Stromal cell of bone marrow (primary cell): ENCODE measurements at regions not wholly inside any gene's neighbourhood (a gene's known extent, or its start where the extent isn't known, plus 50 kb on each side); places are given as distances from the start of the nearest gene placed in this dataset.

Experiments
- DNase-seq: peaks from one replicate; pipeline ENCODE4 v3.0.0-alpha.2; 2012; ENCODE audit warnings: low read depth

- no peak for DNase-seq
These were observed 95.0 kb upstream of the PPP2R5A start for GRCh38 chr1:212190169-212190568.

GRCh38 chr1:212192261-212192998, 92.8 kb upstream of the PPP2R5A start:
- DNase-seq, result no peak

- DNase-seq, result no peak
These were observed 88.9 kb upstream of the PPP2R5A start for GRCh38 chr1:212196355-212196754.

- DNase-seq, result no peak
These were observed 83.7 kb upstream of the PPP2R5A start for GRCh38 chr1:212201461-212201860.

- DNase-seq, result no peak
These were observed 81.6 kb upstream of the PPP2R5A start for GRCh38 chr1:212203630-212204029.

GRCh38 chr1:212205006-212205405, 80.2 kb upstream of the PPP2R5A start:
- no peak for DNase-seq

- DNase-seq, result no peak
These were observed 79.4 kb upstream of the PPP2R5A start for GRCh38 chr1:212205843-212206242.

- DNase-seq, result no peak
These were observed 78.1 kb upstream of the PPP2R5A start for GRCh38 chr1:212207118-212207517.

GRCh38 chr1:212207822-212208520, 77.2 kb upstream of the PPP2R5A start:
- DNase-seq, result no peak

GRCh38 chr1:212208978-212209644, 76.1 kb upstream of the PPP2R5A start:
- DNase-seq, result no peak

GRCh38 chr1:212211371-212211770, 73.8 kb upstream of the PPP2R5A start:
- no peak for DNase-seq

GRCh38 chr1:212212343-212212742, 72.9 kb upstream of the PPP2R5A start:
- DNase-seq, result no peak

- DNase-seq, result no peak
These were observed 72.3 kb upstream of the PPP2R5A start for GRCh38 chr1:212212906-212213305.

GRCh38 chr1:212213784-212214183, 71.4 kb upstream of the PPP2R5A start:
- DNase-seq, result no peak

GRCh38 chr1:212214325-212214724, 70.9 kb upstream of the PPP2R5A start:
- DNase-seq, result no peak

- no peak for DNase-seq
These were observed 69.3 kb upstream of the PPP2R5A start for GRCh38 chr1:212215910-212216309.

GRCh38 chr1:212217633-212218032, 67.6 kb upstream of the PPP2R5A start:
- no peak for DNase-seq

GRCh38 chr1:212218065-212218464, 67.1 kb upstream of the PPP2R5A start:
- no peak for DNase-seq

- DNase-seq, result no peak
These were observed 66.3 kb upstream of the PPP2R5A start for GRCh38 chr1:212218911-212219310.

- DNase-seq, result no peak
These were observed 65.3 kb upstream of the PPP2R5A start for GRCh38 chr1:212219679-212220463.

GRCh38 chr1:212221801-212222200, 63.4 kb upstream of the PPP2R5A start:
- DNase-seq, result no peak

- no peak for DNase-seq
These were observed 61.1 kb upstream of the PPP2R5A start for GRCh38 chr1:212224102-212224501.
